CD4-positive, alpha-beta T cell treated with Interleukin-15 for 4 hours (primary cell): ENCODE measurements at regions not wholly inside any gene's neighbourhood (a gene's known extent, or its start where the extent isn't known, plus 50 kb on each side); places are given as distances from the start of the nearest gene placed in this dataset.

Source experiments
- DNase-seq: peaks from one replicate; pipeline ENCODE4 v3.0.0-alpha.2; 2020; ENCODE audit warnings: low spot score

DNA sequence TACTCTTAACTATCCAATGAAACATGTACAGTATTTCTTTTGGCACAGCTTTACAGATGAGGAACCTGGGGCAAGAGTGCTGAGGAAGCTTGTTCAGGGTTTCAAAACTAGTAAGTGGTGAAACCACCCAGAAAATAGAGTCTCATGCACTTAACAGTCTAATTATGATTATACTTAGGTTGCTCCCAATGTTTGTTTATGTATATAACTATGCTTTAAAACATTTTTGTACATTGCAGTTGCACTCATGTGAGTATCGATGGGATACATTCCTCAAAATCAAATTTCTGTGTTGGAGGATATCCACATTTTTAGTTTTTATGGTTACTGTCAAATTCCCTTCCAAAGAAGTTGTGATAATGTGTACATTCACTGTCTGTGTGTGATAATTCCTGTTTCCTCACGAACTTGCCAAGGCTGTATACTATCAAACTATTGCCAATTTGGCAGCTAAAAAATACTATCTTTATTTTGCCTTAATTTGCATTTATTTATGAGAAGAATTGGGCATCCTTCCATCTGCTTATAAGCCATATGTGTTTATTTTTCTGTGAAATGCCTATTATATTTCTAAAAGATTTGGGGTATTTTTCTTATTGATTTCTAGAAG lies 143.9 kb upstream of the SSTR1 start:
- DNase-seq, result no peak

DNA sequence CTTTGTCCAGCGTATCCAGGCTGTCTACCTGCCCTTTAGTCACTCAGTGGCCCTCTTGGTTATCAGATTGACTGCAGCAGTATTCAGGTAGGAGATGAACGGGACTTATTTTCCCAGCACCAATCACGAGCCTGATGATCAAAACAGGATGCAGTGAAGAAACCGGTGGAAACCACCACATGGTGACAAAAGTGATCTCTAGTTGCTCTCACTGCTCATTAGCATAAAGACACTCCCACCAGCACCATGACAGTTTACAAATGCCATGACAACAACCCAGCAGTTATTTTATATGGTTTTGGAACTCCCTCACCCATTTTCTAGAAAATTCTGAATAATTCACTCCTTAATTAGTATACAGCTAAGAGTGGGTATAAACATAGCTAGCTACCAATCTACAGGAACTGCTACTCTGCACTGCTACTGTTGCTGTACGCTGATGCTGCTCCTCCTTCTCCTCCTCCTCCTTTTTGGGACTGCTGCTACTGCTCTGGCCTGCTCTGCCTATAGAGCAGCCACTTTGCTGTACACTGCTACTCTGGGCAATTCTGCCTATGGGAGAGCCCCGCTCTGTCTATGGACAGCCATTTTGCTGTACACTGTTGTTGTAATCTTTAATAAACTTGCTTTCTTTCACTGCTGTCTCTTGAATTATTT lies 142.5 kb upstream of the SSTR1 start:
- DNase-seq, result peak; percentile 91

DNA sequence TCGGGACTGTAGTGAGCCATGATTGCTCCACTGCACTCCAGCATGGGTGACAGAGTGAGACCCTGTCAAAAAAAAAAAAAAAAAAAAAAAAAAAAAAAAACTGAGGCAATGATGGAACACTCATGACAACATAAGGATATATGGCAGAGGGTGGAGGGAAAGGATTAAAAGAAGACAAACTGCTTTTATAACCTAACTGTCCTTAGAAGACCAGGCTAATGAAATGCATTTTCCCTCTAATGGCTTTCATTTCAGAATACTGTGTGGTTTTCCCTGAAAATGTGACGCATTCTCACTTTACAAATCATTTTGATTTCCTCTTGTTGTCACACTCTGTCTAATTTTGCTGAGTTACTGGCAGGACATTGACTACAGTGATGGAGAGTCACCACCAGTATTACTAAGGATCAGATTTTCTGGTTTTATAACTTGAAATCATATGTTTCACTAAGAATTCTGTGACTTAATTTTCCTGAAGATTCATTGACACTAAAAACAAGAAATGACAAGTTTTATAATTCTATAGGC lies 137.6 kb upstream of the SSTR1 start:
- peak; percentile 49 for DNase-seq

DNA sequence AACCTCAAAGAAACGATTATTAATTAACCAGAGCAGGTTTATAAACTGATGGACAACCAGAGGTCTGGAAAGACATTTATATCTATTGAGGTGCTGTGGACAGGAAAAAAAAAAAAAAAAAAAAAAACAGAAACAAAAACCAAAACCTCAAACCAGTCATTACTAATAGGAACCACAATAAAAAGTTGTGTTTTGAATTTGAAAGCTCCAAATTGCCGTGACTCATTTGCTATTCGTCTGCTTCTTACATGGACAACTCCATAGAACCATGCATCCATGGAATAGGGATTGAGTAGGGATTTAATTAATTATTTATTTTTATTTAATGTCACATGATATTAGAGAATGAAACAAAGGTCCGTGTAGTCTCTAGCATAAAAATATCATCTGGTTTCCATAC lies 134.1 kb upstream of the SSTR1 start:
- DNase-seq, result peak; percentile 59

DNA sequence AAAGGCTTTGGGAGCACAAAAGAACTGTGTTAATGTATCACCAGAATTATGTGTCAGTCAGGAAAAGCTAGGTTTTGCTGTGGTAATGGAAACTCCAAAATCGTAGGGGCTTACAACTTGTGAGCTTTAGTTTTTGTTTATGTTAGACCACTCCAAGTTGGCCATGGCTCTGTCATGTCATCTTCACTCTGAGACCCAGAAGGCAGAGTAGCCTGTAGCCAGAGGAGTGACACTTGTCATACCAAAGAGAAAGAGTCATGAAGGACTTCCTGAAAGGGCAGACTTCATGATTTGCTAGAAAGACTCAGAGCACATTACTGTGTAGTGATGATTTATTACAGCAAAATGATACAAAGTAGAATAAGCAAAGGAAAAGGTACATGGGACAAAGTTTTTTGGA lies 133.6 kb upstream of the SSTR1 start:
- peak; percentile 40 for DNase-seq

DNA sequence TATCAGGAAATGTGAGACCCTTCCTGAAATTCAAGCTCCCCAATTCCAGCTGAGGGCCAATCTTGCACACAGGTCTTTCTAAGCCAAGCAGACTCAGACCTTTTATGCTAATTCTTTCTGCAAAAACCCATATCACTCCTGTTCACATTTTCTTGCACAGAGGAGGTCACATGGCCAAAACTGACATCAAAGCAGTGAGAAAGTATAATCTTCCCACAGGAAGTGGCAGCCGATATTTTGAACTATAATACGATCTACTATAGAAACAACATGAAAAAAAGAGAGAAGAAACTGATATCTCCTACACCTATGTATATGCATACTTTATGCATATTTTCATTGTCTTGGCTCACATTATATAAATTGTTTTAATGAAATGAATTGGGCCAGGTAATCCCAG lies 132.9 kb upstream of the SSTR1 start:
- peak; percentile 67 for DNase-seq

DNA sequence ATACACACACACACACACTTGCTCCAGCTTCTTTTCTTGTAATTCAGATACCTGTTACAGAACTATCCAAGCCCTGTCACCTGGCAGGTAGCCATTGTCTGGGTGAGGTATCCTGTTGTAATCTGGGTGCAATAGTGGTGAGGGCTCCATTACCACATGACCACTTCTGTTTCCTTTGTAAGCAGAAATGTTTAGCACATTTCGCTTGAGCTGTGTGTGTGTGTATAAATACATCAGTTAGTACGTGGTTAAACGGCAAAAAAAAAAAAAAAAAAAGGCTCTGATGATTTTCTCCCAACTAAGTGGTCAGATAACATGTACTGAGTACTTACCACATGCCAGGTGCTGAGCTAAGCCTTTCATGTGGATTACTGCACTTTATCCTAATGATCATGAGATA lies 129.3 kb upstream of the SSTR1 start:
- DNase-seq, result peak; percentile 93

DNA sequence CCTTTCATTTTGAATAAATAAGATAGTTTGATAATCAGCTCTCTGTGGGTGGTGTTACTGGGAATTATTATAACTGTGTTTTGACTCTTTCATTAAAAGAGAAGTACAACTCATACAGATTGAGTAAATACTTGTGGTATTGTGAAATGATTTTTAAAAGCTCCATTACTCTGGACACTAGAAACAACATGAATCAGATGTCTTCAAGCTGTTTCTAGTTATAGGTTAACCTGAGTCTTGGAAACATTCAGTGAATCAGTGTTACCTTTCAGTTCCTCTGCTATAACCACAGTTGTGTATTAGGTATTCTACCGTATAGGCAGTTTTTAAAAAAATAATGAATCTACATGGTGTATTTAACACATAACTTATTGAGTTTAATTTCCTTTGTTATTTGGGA lies 128.4 kb upstream of the SSTR1 start:
- peak; percentile 61 for DNase-seq

DNA sequence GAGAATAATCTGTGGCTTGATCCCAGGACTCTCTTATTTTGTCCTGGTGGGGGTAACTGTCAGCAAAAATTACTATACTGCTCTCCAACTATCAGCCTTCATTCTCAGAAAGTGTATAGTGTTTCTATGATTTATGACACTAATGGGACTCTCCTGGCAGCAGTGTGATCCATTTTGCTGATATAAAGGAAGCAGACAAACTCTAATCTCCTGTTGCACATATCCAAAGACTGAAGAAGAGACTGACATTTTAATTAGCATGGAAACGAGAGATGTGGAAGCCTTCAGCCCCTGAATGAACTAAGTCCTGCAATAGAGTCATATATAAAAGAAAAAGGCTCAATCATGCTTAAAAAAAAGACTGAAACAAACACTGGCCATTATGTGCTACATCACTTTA lies 127.8 kb upstream of the SSTR1 start:
- no peak for DNase-seq

DNA sequence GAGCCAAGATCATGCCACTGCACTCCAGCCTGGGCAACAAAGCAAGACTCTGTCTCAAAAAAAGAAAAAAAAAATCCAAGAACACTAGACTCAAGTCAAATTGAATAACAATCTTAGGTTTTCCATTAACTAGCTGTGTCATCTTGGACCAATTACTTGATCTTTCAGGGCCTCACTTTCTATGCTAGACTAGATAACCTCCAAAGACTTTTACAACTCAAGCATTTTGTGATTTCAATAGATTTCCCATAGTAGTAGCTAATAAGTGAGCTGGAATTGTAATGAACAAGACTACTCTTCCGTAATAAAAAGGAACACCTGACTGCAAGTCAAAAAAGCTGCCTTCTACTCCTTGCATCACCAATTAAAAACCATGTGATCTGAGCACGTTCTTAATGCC lies 127.0 kb upstream of the SSTR1 start:
- DNase-seq, result no peak

DNA sequence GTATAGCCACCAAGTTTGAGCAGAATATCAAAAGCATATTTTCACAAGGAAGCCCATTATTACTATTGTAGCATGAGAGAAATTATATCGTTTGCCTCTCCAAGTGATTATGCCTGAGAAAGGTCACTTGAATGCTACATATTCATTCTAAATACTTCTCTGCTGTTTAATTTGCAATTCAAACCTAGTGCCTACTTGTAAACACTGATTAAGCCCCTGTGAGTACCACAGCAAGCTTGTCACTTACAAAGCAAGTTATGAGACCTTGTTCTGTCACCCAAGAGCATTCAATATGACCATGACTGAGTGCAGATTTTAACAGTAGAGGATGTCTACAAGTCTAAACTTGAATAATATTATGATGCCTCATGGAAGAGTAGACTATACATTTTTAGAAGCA lies 124.7 kb upstream of the SSTR1 start:
- no peak for DNase-seq

DNA sequence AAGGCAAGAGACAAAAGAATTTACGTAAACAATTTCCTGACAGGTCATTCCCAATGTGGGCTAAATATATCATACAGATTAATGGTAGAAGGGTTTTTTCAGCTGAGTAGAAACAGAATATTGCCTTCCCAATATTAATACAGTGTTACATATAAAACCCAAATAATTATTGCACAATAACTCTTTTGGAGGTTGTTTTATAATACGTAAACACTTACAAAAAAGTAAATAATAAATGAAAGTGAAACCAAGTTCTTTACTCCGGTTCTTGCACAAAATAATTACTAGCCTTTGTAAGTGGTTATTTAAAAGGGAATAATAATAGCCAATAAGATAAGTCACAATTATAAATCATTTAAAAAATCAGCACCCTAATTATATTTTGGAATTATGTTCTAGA lies 118.6 kb upstream of the SSTR1 start:
- no peak for DNase-seq

DNA sequence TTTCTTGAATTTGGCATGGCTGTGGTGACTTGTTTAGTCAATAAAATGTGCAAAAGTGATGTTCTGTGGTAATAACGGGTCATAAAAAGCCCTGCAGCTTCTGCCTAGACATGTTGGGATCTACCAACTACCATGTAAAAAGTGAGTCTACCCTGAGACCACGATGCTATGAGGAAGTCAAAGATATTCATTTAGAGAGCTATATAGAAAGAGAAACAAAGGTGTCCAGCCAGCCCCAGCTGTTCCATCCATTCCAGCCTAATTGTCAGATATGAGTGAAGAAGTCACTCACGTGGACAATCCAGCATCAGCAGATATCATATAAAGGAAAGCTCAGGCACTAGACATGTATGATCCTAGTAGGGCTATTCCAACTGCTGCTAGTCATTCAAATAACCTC lies 117.2 kb upstream of the SSTR1 start:
- no peak for DNase-seq

DNA sequence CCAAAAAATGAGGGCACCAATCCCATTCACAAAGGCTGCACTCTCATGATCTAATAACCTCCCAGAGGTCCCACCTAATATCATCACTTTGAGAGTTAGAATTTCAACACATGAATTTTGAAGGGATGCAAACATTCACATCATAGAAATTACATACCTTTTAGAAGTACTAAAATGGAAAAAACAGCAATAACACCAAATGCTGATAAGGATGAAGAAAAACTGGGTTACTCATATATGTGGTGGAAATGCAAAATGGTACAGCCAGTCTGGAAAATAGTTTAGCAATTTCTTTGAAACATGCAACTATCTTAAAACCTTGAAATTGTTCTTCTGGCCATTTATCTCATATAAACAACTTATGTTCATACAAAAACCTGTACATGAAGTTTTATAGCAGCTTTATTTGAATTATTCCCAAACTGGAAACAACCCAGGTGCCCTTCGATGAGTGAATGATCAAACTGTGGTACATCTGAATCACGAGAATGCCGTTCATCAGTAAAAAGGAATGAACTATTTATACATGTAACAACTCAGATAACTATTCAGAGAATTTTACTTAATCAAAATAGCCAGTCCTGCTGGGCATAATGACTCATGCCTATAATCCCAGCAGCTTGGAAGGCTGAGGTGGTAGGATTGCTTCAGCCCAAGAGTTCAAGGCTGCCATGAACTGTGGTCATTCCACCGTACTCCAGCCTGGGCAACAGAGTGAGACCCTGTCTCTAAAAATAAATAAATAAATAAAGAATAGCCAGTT lies 109.4 kb upstream of the SSTR1 start:
- no peak for DNase-seq

DNA sequence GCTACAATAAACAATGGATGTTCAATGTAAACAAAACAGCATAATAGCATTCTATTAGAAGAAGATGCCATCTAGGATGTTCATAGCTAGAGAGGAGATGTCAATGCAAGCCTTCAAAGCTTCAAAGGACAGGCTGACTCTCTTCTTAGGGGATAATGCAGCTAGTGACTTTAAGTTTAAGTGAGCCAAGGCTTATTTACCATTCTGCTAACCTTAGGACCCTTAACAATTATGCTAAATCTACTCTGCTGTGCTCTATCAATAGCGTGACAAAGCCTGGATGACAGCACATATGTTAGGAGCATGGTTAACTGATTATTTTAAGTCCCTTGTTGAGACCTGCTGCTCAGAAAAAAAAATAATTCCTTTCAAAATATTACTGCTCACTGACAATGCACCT lies 106.0 kb upstream of the SSTR1 start:
- no peak for DNase-seq

DNA sequence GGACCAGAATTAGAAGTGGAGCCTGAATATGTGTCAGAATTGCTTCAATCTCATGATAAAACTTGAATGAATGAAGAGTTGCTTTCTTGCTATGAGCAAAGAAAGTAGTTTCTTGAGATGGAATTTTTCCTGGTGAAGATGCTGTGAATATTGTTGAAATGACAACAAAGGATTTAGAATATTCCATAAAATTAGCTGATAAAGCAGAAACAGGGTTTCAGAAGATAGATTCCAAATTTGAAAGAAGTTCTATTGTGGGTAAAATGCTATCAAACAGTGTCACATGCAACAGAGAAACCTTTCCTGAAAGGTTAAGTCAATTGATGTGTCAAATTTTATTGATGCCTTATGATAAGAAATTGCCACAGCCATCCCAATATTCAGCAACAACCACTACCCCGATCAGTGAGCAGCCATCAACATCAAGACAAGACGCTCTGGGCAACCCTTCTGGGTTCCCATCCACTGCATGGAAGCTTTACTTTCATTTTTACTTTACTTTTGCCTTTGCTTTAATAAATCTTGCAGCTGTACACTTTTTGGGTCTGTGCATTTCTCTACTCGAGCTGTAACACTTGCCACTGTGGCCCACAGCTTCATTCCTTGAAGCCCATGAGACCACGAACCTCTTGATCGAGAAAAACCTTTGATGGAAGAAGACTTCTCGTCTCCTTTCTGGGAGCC lies 104.0 kb upstream of the SSTR1 start:
- DNase-seq, result no peak

DNA sequence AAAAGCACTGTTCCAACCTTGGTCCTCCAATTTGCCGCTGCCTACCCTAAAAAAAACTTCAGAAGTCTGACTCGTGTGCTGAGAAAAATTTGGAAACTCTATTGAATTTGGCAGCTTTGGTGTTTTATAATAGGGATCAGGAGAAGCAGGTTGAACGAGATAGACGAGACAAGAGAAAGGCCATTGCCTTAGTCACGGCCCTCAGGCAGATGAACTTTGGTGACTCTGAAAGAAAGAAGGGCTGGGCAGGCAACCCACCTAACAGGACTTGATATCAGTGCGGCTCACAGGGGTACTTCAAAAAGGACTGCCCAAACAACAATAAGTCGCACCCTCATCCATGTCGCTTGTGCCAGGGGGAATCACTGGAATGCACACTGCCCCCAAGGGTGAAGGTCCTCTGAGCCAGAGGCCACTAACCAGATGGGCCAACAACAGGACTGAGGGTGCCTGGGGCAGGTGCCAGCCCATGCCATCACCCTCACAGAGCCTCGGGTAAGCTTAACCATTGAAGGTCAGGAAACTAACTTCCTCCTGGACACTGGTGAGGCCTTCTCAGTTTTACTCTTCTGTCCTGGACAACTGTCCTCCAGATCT lies 102.5 kb upstream of the SSTR1 start:
- no peak for DNase-seq

DNA sequence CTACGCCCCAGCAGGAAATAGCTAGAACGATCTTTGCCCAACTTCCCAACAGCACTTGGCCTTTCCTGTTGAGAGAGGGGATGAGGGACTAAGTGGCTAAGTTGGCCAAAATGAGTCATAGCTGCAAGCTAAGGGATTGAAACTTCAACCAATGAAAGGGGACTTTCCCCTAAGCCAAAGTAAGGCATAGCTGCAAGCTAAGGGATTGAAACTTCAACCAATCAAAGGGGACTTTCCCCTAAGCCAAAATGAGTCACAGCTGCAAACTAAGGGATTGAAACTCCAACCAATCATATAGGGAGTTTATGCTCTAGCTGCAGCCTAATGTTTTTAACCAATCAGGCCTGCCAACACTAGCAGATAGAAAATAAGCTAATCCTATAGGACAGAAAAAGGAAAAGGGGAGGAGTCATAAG lies 100.5 kb upstream of the SSTR1 start:
- peak; percentile 16 for DNase-seq

DNA sequence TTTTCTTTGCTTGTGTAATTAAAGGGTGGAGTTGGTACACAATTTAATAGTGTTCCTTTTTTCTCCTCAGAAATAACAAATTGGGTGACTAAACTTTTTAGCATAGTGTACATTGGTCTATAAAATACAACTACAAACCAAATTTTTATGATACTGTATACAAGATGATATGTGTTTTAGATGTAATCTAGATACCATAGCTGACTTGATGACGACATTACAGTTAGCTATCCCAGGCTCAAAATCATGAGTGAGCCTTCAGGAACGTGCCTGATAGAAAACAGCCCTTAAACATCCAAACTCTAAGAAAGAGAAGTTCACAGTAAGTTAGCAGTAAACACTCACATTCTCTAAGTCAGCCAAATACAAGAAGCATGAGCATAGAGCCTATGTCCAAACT lies 99.0 kb upstream of the SSTR1 start:
- no peak for DNase-seq

DNA sequence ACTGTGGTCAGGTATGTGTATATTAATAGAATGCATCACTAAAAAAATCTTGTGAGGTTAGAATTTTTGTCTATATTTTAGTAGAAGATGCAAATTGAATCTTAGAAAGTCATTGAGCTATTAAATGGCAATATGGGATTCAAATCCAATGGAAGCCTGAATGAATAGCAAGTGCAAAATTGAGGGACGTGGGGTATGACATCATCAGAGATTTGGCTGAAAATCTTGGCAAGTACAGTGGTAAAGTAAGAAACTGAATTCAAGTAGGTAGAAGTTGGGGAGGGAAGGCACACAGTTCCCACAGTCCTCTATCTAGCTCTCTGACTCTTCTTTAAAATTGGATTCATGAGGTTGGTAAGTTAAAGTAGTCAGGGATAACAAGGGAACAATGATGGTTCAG lies 97.4 kb upstream of the SSTR1 start:
- no peak for DNase-seq

DNA sequence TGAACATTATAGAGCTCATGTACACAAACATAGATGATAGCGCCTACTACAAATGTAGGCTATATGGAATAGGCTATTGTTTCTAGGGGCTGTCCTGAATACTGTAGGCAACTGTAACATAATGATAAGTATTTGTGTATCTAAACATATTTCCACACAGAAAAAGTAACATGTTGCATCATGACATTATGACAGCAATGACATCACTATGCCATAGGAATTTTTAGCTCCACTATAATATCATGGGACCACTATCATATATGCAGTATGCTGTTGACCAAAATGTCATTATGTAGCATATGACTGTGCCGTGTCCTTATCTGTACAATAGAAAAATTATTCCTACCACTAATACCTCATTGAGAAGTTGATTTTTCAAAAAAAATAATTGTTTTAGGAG lies 96.7 kb upstream of the SSTR1 start:
- DNase-seq, result no peak

DNA sequence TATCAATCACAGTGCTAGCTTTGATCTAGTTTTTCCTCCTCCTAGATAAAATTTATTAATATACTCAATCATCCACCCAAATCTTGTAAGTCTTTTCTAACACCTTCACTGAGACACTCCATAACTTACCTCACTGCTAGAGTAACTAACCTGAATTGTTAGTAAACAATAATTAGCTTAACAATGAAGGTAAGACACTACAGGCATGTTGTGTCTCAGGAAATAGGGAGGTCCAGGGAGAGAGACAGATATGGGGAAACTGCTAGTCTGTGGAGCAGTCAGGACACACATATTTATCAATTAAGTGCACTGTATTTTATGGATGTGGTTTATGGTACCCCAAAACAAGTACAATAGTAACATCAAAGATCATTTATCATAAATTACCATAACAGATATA lies 94.2 kb upstream of the SSTR1 start:
- DNase-seq, result no peak
